GM18951 (cell line): ENCODE measurements at regions not wholly inside any gene's neighbourhood (a gene's known extent, or its start where the extent isn't known, plus 50 kb on each side); places are given as distances from the start of the nearest gene placed in this dataset.
A peak's percentile ranks its signal among the peaks of the same experiment; 100 is the strongest.

Experiments
- POLR2A ChIP-seq: IDR thresholded peaks from 4 replicates; pipeline ENCODE4 v1.6.1; 2011; ENCODE audit warnings: mild to moderate bottlenecking; ENCODE audit not compliant: insufficient read length, insufficient read depth; ENCODE audit errors: extremely low read depth
- in situ Hi-C: fragments of 300-500 bp; cut with MboI; formaldehyde crosslinking; loops from one replicate; pipeline ENCODE4 v1.12.0; 2022; ENCODE audit warnings: low sequenced_read_pairs, mixed read lengths, inconsistent platforms; ENCODE audit not compliant: unreplicated experiment

DNA sequence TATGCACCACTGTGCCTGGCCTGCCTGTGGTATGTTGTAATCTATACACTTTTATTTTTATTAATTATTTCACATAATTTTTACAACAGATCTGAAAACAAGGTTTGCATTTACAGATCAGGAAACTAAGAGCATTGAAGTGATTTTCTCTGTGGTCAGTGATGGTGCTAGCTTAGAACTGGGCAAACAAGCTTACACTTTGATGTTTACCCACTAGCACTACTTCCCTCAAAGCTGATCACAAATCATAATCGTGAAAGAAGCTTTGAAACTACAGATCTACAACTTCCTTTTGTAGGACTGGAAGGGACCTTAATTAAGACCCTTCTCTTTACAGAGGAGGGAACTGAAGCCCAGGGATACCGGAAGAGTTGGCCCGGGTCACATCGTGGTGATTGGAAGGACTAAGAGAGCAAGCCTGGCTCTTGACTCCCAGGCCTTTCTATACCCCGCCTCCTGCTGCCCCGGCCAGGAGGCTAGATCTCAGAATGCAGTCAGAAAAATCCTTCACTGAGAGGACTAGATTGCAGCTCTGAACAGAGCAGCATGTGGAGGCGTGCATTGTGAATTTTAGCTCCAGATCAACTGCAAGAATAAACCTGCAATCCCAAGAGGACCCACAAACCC is 93.7 kb upstream of the ZNF827 start:
- TF ChIP-seq POLR2A = no peak
- in situ Hi-C loops = no loop called here

- TF ChIP-seq POLR2A = no peak
- in situ Hi-C loops = no loop called here
Observed at GRCh38 chr4:146029939-146030710, 91.5 kb upstream of the ZNF827 start.

DNA sequence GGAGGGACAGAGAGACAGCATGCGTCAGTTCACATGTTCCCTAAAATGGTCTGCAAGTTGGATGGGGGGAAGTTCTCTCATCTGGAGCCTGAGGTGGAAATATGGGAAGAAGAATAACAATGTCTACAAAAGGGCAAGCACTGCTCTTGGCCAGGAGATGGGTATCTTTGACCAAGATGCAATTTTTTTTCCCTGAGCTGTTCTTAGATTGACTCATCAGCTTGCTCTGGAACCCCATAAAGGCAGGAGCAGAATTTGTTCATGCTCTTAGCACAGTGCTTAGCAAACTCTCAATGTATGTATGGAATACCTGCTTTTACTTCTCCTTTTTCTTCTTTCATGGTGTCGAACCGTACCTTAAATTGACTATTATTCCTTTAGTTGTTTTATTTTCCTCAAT is 90.5 kb upstream of the ZNF827 start:
- no peak for TF ChIP-seq POLR2A
- in situ Hi-C loops = no loop called here

GRCh38 chr4:146027761-146028160 is 89.1 kb upstream of the ZNF827 start:
- in situ Hi-C loops = no loop called here
- no peak for TF ChIP-seq POLR2A

DNA sequence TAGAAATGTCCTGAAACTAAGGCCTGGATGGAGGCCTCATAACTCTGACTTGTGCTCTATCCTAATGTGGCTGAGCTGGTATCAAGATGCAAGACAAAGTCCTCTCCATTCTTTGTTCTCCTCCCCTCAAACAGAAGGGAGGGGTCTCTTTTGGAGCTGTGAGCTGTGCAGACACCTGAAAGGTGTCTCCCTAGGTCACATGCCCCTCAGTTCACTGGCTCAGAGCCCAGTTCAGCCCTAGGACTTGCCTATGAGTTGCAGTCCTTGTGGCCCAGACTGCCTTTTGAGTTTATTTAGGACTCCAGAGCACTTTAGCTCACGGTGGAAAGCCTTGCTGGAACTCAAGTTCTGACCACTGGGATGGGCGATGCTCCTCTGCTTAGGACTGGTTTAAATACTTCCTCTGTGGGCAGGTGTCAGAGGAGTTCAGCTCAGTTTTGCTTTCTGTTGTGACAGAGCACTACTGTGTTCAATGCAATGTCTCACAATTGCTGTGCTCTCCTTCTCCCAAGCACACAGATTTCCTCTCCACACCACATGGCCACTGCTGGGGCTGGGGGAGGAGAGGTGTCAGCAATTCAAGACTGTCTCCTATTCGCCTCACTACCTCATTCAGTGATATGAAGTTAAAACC is 84.8 kb upstream of the ZNF827 start:
- TF ChIP-seq POLR2A = peak; percentile 24
- in situ Hi-C loops = no loop called here

DNA sequence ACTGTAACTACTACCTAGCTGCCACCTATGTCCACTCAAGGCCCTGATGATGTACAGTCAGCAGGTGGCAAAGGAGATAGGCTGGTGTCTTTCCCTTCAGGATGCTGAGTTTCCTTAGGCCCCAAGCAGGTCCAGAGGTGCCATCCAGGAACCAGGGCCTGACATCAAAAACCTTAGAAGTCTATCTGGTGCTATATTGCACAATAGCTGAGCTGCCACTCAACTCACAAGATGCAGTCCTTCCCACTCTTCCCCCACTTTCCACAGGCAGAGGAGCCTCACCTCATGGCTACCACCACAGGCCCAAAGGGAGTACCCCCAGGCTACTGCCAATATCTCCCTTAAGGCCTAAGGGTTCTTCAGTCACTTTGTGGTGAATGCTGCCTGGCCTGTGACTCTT is 83.9 kb upstream of the ZNF827 start:
- TF ChIP-seq POLR2A = no peak
- in situ Hi-C loops = no loop called here

DNA sequence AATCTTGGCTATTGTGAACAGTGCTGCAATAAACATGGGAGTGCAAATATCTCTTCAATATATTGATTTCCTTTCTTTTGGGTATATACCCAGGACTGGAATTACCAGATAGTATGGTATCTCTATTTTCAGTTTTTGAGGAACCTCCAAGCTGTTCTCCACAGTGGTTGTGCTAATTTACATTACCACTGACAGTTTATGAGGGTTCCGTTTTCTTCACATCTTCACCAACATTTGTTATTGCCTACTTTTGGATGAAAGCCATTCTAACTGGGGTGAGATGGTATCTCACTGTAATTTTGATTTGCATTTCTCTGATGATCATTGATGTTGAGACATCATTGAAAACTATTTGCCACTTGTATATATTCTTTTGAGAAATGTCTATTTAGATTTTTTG is 79.6 kb upstream of the ZNF827 start:
- in situ Hi-C loops = no loop called here
- TF ChIP-seq POLR2A = no peak

- in situ Hi-C loops = no loop called here
- TF ChIP-seq POLR2A = no peak
Observed at GRCh38 chr4:146004730-146005129, 66.1 kb upstream of the ZNF827 start.

GRCh38 chr4:145988628-145989027 is 50.0 kb upstream of the ZNF827 start:
- TF ChIP-seq POLR2A = no peak
- in situ Hi-C loops = no loop called here
